ENCODE measurements at regions not wholly inside any gene's neighbourhood (a gene's known extent, or its start where the extent isn't known, plus 50 kb on each side); places are given as distances from the start of the nearest gene placed in this dataset.

DNA sequence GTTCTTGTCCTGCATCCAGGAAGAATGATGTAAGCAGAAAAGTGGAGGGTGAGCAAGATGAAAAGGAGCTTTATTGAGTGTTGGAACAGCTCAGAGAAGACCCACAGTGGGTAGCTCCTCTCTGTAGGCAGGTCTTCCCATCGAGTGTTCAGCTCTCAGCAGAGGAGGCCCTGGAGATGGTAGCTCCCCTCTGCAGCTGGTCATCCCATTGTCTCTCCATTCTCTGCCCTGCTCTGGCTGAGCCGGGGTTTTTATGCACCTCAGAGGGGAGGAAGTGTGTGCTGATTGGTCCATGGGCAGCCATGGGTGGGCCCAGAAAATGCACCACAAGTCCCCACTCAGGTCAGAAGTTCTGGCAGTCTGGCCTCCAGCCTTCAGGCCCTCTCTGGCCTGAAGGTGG, 713.7 kb downstream of the MATN1 start:
- TF ChIP-seq ZNF384 (IDR thresholded peaks at IDR 0.05) (no peak), FOXK2 (IDR thresholded peaks at IDR 0.05) (no peak), SP1 (IDR thresholded peaks at IDR 0.05) (no peak)
